Skin epidermis (tissue), 12 donors: ENCODE measurements at regions not wholly inside any gene's neighbourhood (a gene's known extent, or its start where the extent isn't known, plus 50 kb on each side); places are given as distances from the start of the nearest gene placed in this dataset.
"Not testable (repeated sequence)": the region's sequence is repeated elsewhere in the genome, so short reads cannot be mapped to it uniquely, and the experiment has no call there.

Source experiments
- H3K27ac ChIP-seq, 21 experiments: fragments of 200-600 bp; sonication (generic) in 11 of 21; one replicate each; pipeline ENCODE4 v1.5.0; 2020; ENCODE audit warnings: mild to moderate bottlenecking in 3 of 21, inconsistent platforms in 2 of 21, moderate library complexity in 2 of 21
- H3K4me3 ChIP-seq, 7 experiments: fragments of 200-600 bp; sonication (generic) in 2 of 7; one replicate each; pipeline ENCODE4 v1.5.0; 2020; ENCODE audit warnings: inconsistent platforms in 2 of 7, mild to moderate bottlenecking in 2 of 7, moderate library complexity in 1 of 7

GRCh38 chr6:105550955-105551620, 148.2 kb upstream of the PREP start:
- Histone ChIP-seq H3K4me3 (no peak overlapping the region), H3K27ac (peak overlapping the region in 1 of 21 experiments; percentile 45)

- Histone ChIP-seq H3K4me3 (no peak overlapping the region), H3K27ac (peak overlapping the region in 9 of 21 experiments; percentile 18 to 45 (median 26))
Measured at GRCh38 chr6:105546754-105547153, 143.9 kb upstream of the PREP start.

- Histone ChIP-seq H3K27ac (peak overlapping the region in 9 of 21 experiments; percentile 18 to 45 (median 26)), H3K4me3 (no peak overlapping the region)
Measured at GRCh38 chr6:105545947-105546731, 143.3 kb upstream of the PREP start.

- H3K4me3 ChIP-seq = no peak overlapping the region
- peak overlapping the region in 5 of 21 experiments; percentile 6 to 25 (median 20) for H3K27ac ChIP-seq
Measured at GRCh38 chr6:105545228-105545920, 142.5 kb upstream of the PREP start.

GRCh38 chr6:105539911-105540310, 137.0 kb upstream of the PREP start:
- H3K27ac ChIP-seq = no peak overlapping the region
- no peak overlapping the region for H3K4me3 ChIP-seq

- Histone ChIP-seq H3K27ac (peak overlapping the region in 1 of 21 experiments; percentile 20), H3K4me3 (no peak overlapping the region)
Measured at GRCh38 chr6:105537981-105538578, 135.2 kb upstream of the PREP start.

- no peak overlapping the region for H3K4me3 ChIP-seq
- H3K27ac ChIP-seq = peak overlapping the region in 2 of 21 experiments; percentile 19 to 64
Measured at GRCh38 chr6:105536961-105537360, 134.1 kb upstream of the PREP start.

GRCh38 chr6:105533301-105533700, 130.4 kb upstream of the PREP start:
- no peak overlapping the region for H3K4me3 ChIP-seq
- no peak overlapping the region for H3K27ac ChIP-seq

- no peak overlapping the region for H3K4me3 ChIP-seq
- H3K27ac ChIP-seq = no peak overlapping the region
Measured at GRCh38 chr6:105526225-105526872, 123.5 kb upstream of the PREP start.

- Histone ChIP-seq H3K4me3 (no peak overlapping the region), H3K27ac (no peak overlapping the region)
Measured at GRCh38 chr6:105522626-105523322, 119.9 kb upstream of the PREP start.

- no peak overlapping the region for H3K27ac ChIP-seq
- no peak overlapping the region for H3K4me3 ChIP-seq
Measured at GRCh38 chr6:105519954-105520353, 117.1 kb upstream of the PREP start.

- H3K4me3 ChIP-seq, H3K27ac ChIP-seq: not testable (repeated sequence)
Measured at GRCh38 chr6:105518993-105519392, 116.1 kb upstream of the PREP start.

GRCh38 chr6:105515054-105515453, 112.2 kb upstream of the PREP start:
- H3K27ac ChIP-seq = peak overlapping the region in 2 of 21 experiments; percentile 20 to 40
- no peak overlapping the region for H3K4me3 ChIP-seq

- Histone ChIP-seq H3K4me3 (no peak overlapping the region), H3K27ac (peak overlapping the region in 2 of 21 experiments; percentile 20 to 40)
Measured at GRCh38 chr6:105514306-105514705, 111.4 kb upstream of the PREP start.

GRCh38 chr6:105511639-105512038, 108.8 kb upstream of the PREP start:
- H3K27ac ChIP-seq = no peak overlapping the region
- H3K4me3 ChIP-seq = no peak overlapping the region

- peak overlapping the region in 6 of 21 experiments; percentile 12 to 72 (median 42) for H3K27ac ChIP-seq
- H3K4me3 ChIP-seq = no peak overlapping the region
Measured at GRCh38 chr6:105510746-105511145, 107.9 kb upstream of the PREP start.

GRCh38 chr6:105509506-105510331, 106.8 kb upstream of the PREP start:
- Histone ChIP-seq H3K4me3 (no peak overlapping the region), H3K27ac (peak overlapping the region in 8 of 21 experiments; percentile 12 to 72 (median 40))

- H3K27ac ChIP-seq = no peak overlapping the region
- no peak overlapping the region for H3K4me3 ChIP-seq
Measured at GRCh38 chr6:105507811-105508210, 104.9 kb upstream of the PREP start.
